ENCODE measurements at regions not wholly inside any gene's neighbourhood (a gene's known extent, or its start where the extent isn't known, plus 50 kb on each side); places are given as distances from the start of the nearest gene placed in this dataset.

DNA sequence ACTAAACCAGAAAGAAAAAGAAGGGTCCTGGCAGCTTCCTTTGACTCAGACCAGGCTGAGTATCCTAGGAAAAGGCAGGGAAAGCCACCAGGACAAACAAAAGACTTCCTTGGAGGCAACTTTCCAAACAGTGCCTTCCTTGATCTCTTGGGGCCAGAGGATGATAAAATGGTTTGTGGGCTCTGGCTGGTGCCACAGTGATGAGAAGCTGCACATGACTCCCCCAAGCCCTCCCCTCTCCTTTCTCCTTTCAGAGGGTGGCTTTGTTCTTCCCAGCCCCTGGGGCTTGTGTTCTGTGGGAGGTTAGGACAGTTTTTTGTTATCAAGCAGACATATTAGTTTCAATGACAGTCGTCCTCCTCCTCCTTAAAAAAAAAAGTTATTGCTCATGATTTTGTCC, 183.2 kb downstream of the SEM1 start:
- WGBS, 2 donors: 67 to 75% methylated on average over 1 of the region's 1 CpG
- ATAC-seq (ENCODE audit: low FRiP score in 2 of 2) (no peak), DNase-seq (no peak)
- H3K36me3 ChIP-seq: no peaks in the 10 kb centered on the region
- H3K9me3 ChIP-seq: no peaks in the 10 kb centered on the region
- no peak overlapping the region for H3K4me3 ChIP-seq
- TF ChIP-seq POLR2A (IDR thresholded peaks at IDR 0.05) (no peak), EP300 (IDR thresholded peaks at IDR 0.05) (no peak), POLR2AphosphoS5 (IDR thresholded peaks at IDR 0.05) (no peak)
- TF ChIP-seq, protein P1, sequence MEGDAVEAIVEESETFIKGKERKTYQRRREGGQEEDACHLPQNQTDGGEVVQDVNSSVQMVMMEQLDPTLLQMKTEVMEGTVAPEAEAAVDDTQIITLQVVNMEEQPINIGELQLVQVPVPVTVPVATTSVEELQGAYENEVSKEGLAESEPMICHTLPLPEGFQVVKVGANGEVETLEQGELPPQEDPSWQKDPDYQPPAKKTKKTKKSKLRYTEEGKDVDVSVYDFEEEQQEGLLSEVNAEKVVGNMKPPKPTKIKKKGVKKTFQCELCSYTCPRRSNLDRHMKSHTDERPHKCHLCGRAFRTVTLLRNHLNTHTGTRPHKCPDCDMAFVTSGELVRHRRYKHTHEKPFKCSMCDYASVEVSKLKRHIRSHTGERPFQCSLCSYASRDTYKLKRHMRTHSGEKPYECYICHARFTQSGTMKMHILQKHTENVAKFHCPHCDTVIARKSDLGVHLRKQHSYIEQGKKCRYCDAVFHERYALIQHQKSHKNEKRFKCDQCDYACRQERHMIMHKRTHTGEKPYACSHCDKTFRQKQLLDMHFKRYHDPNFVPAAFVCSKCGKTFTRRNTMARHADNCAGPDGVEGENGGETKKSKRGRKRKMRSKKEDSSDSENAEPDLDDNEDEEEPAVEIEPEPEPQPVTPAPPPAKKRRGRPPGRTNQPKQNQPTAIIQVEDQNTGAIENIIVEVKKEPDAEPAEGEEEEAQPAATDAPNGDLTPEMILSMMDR (IDR thresholded peaks at IDR 0.05): no peak
- H3K27me3 ChIP-seq: no peaks in the 10 kb centered on the region
- no peaks in the 10 kb centered on the region for H3K4me1 ChIP-seq
- H3K27ac ChIP-seq: no peak overlapping the region

DNA sequence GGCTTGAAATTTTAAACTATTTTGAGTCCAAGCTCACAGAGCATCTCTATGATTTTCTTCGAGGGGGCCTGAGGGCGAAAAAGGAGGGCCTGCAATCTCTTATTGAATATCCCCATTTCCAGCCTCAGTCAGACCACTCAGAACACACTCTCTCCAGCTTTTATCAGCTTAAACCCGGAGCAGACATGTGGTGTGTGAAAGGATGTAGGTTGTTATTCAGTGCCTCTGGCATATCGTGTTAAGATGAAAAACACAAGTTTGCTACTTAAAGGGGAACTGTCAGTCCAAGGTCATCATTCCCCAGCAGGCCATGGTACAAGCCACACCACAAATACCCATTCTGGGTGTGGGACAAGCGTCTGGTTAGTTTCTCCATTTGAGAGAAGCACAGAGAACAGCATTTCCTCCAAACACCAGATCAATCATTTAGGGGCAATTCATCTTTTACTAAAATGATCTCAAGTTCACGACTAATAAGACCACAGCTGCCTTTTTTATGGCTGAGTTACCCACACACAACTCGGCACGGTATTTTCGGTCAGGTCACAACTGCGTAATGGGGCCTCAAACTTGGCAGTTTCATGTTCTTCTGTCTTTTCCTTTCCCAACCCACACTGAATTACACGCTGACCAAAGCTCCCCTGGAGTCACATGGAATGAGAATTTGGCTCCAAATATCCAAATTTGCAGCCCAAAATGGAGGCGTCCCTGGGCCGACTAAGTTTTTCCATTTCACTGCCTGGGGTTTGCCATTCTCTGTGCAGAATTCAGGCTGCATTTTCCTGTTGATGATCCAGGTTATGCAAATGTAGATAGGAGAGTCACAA, 188.4 kb downstream of the SEM1 start:
- Histone ChIP-seq H3K27ac (no peak overlapping the region), H3K36me3 (no peaks in the 10 kb centered on the region), H3K9me3 (no peaks in the 10 kb centered on the region), H3K4me1 (no peaks in the 10 kb centered on the region), H3K4me3 (no peak overlapping the region), H3K27me3 (no peaks in the 10 kb centered on the region)
- no peak for DNase-seq
- TF ChIP-seq EP300 (IDR thresholded peaks at IDR 0.05) (no peak), POLR2AphosphoS5 (IDR thresholded peaks at IDR 0.05) (no peak), POLR2A (IDR thresholded peaks at IDR 0.05) (no peak)
- TF ChIP-seq, protein P1 (IDR thresholded peaks at IDR 0.05): no peak
- WGBS, 2 donors: 77 to 86% methylated on average over 13 of the region's 13 CpGs
- no peak for ATAC-seq (ENCODE audit: low FRiP score in 2 of 2)

DNA sequence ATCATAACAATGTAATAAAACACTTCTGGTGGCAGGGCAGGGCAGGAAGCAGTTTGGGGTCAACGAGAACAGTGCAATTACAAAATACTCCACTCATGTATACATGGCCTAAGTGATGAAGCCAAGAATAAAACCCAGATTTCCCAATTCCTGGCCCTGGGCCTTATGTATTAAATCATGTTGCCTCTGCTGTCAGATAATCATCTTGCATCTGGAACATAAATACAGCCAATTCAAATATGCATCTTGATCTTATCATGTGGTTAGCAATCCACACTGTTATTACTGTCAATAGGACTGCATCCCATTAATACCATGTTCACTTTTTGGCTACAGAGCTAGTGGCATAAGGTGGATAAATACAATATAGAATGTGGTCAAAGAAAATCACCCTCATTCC, 186.5 kb upstream of the SLC25A13 start:
- ATAC-seq (ENCODE audit: low FRiP score in 2 of 2) (no peak), DNase-seq (no peak)
- Histone ChIP-seq H3K36me3 (no peaks in the 10 kb centered on the region), H3K27me3 (no peaks in the 10 kb centered on the region), H3K27ac (no peak overlapping the region), H3K4me1 (no peaks in the 10 kb centered on the region), H3K4me3 (no peak overlapping the region), H3K9me3 (no peaks in the 10 kb centered on the region)
- no peak for TF ChIP-seq POLR2AphosphoS5 (IDR thresholded peaks at IDR 0.05)
- TF ChIP-seq, protein P1 (IDR thresholded peaks at IDR 0.05): no peak
- WGBS, 2 donors: 13 to 14% methylated on average over 1 of the region's 1 CpG

DNA sequence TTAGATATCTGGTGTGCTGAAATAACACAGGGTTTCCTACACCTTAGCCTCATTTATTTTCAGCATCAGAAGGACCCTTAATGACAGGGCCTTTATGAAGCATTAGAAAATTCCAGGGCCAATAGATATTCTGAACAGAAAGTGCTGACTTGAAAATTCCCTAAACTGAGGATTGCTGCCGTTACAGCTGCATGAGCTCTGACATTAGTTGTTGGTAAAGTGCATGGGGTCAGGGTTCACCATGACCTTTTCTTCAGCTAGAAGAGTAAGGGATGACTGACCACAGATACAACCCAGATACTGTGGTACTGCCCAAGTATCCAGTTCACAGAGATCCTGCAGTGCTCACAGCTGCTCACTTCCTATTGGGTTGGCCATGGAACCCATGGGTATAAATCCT, 181.7 kb upstream of the SLC25A13 start:
- no peak overlapping the region for H3K4me3 ChIP-seq
- DNase-seq (no peak), ATAC-seq (ENCODE audit: low FRiP score in 2 of 2) (no peak)
- no peaks in the 10 kb centered on the region for H3K27me3 ChIP-seq
- no peaks in the 10 kb centered on the region for H3K4me1 ChIP-seq
- 63 to 80% methylated on average over 1 of the region's 1 CpG for WGBS, 2 donors
- H3K36me3 ChIP-seq: no peaks in the 10 kb centered on the region
- H3K9me3 ChIP-seq: no peaks in the 10 kb centered on the region
- no peak overlapping the region for H3K27ac ChIP-seq
- no peak for TF ChIP-seq EP300 (IDR thresholded peaks at IDR 0.05)
- TF ChIP-seq, protein P1 (IDR thresholded peaks at IDR 0.05): no peak
- TF ChIP-seq POLR2AphosphoS5 (IDR thresholded peaks at IDR 0.05): no peak
- TF ChIP-seq POLR2A (IDR thresholded peaks at IDR 0.05): no peak

DNA sequence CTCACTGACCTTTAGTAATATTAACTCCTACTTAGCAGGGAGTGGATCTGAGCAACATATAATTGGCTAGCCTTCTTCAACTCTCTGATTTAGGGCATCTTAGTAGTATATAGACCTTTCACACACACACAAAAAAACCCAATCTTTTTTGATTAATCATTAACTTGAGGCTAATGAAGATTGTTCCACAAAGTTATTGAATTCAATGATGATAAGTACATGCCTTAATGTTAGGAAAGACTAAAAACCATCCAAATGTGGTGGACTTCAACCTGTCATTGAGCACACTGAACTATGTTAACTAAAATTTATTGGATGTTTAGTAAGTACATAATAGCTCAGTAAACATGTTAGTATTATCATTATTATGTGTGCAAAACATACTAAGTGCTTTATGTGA, 179.4 kb upstream of the SLC25A13 start:
- H3K27me3 ChIP-seq: no peaks in the 10 kb centered on the region
- H3K4me1 ChIP-seq: no peaks in the 10 kb centered on the region
- H3K27ac ChIP-seq: no peak overlapping the region
- H3K36me3 ChIP-seq: no peaks in the 10 kb centered on the region
- ATAC-seq (ENCODE audit: low FRiP score in 2 of 2) (no peak), DNase-seq (no peak)
- no peak overlapping the region for H3K4me3 ChIP-seq
- no peaks in the 10 kb centered on the region for H3K9me3 ChIP-seq
- TF ChIP-seq, protein P1 (IDR thresholded peaks at IDR 0.05): no peak
- TF ChIP-seq POLR2A (IDR thresholded peaks at IDR 0.05): no peak
- TF ChIP-seq POLR2AphosphoS5 (IDR thresholded peaks at IDR 0.05): no peak
- no peak for TF ChIP-seq EP300 (IDR thresholded peaks at IDR 0.05)
